H1 (cell line): ENCODE measurements at regions not wholly inside any gene's neighbourhood (a gene's known extent, or its start where the extent isn't known, plus 50 kb on each side); places are given as distances from the start of the nearest gene placed in this dataset.

Experiments
- GABPA ChIP-seq: IDR thresholded peaks from 2 replicates; pipeline ENCODE4 v1.6.1; 2011; ENCODE audit warnings: mild to moderate bottlenecking, low read length, moderate library complexity, borderline replicate concordance; ENCODE audit not compliant: insufficient read depth
- POLR2A ChIP-seq, 2 experiments: IDR thresholded peaks; 1 replicate in 1 of 2; 2 replicates in 1 of 2; pipeline ENCODE4 v1.6.1; 2011; ENCODE audit warnings: low read depth in 2 of 2, low read length in 2 of 2, mild to moderate bottlenecking in 2 of 2; ENCODE audit errors: control extremely low read depth in 1 of 2
- SUZ12 ChIP-seq: fragments of 200-600 bp; sonication (generic); IDR thresholded peaks from 2 replicates; pipeline ENCODE4 v1.6.1; 2012; ENCODE audit warnings: mild to moderate bottlenecking, inconsistent platforms, low read length, moderate library complexity, mixed read lengths
- TF ChIP-seq, protein P1 (sequence below), 3 experiments: IDR thresholded peaks; 1 replicate in 2 of 3; 2 replicates in 1 of 3; pipeline versions ENCODE4 v1.5.1 to v1.6.1; 2011; ENCODE audit warnings: low read length in 3 of 3, mild to moderate bottlenecking in 3 of 3, inconsistent platforms in 2 of 3, low read depth in 1 of 3, moderate library complexity in 1 of 3; ENCODE audit not compliant: insufficient read depth in 1 of 3; ENCODE audit errors: control extremely low read depth in 1 of 3

DNA sequence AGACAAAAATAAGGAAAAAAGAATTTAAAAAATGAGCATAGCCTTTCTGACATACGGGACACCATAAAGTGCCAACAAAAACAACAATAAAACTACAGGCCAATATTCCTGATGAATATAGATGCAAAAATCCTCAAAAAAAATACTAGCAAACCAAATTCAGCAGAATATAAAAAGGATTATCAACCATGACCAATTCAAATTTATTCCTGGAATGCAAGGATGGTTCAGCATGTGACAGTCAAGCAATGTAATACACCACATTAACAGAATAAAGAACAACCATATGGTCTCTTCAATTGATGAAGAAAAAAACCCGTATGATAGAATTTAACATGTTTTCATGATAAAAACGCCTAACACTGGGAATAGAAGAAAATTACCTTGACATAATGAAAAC, 341.7 kb downstream of the PYDC2 start:
- TF ChIP-seq POLR2A (IDR thresholded peaks at IDR 0.05; ENCODE audit: control extremely low read depth in 1 of 2, low read depth in 2 of 2, low read length in 2 of 2) (no peak), GABPA (no peak), SUZ12 (no peak)
- TF ChIP-seq, protein P1, sequence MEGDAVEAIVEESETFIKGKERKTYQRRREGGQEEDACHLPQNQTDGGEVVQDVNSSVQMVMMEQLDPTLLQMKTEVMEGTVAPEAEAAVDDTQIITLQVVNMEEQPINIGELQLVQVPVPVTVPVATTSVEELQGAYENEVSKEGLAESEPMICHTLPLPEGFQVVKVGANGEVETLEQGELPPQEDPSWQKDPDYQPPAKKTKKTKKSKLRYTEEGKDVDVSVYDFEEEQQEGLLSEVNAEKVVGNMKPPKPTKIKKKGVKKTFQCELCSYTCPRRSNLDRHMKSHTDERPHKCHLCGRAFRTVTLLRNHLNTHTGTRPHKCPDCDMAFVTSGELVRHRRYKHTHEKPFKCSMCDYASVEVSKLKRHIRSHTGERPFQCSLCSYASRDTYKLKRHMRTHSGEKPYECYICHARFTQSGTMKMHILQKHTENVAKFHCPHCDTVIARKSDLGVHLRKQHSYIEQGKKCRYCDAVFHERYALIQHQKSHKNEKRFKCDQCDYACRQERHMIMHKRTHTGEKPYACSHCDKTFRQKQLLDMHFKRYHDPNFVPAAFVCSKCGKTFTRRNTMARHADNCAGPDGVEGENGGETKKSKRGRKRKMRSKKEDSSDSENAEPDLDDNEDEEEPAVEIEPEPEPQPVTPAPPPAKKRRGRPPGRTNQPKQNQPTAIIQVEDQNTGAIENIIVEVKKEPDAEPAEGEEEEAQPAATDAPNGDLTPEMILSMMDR (IDR thresholded peaks at IDR 0.05; ENCODE audit: control extremely low read depth in 1 of 3, insufficient read depth in 1 of 3, low read depth in 1 of 3, low read length in 3 of 3): no peak
